ENCODE measurements at regions not wholly inside any gene's neighbourhood (a gene's known extent, or its start where the extent isn't known, plus 50 kb on each side); places are given as distances from the start of the nearest gene placed in this dataset.

GRCh38 chr12:34526946-34527345, 504.6 kb downstream of the ALG10 start:
- DNase-seq (ENCODE audit: extremely low read depth, low read depth) = no peak

- no peak for DNase-seq (ENCODE audit: extremely low read depth, low read depth)
These were observed 525.0 kb downstream of the ALG10 start for GRCh38 chr12:34547276-34547675.

- DNase-seq (ENCODE audit: extremely low read depth, low read depth) = no peak
These were observed 569.7 kb downstream of the ALG10 start for GRCh38 chr12:34591966-34592365.

GRCh38 chr12:34595749-34596733, 573.7 kb downstream of the ALG10 start:
- no peak for DNase-seq (ENCODE audit: extremely low read depth, low read depth)

GRCh38 chr12:34597548-34598351, 575.5 kb downstream of the ALG10 start:
- no peak for DNase-seq (ENCODE audit: extremely low read depth, low read depth)

GRCh38 chr12:34598352-34598827, 576.1 kb downstream of the ALG10 start:
- DNase-seq (ENCODE audit: extremely low read depth, low read depth) = no peak

GRCh38 chr12:34598851-34599529, 576.7 kb downstream of the ALG10 start:
- DNase-seq (ENCODE audit: extremely low read depth, low read depth) = no peak

- no peak for DNase-seq (ENCODE audit: extremely low read depth, low read depth)
These were observed 577.5 kb downstream of the ALG10 start for GRCh38 chr12:34599530-34600513.

- DNase-seq (ENCODE audit: extremely low read depth, low read depth) = no peak
These were observed 578.5 kb downstream of the ALG10 start for GRCh38 chr12:34600592-34601462.

- DNase-seq (ENCODE audit: extremely low read depth, low read depth) = no peak
These were observed 579.4 kb downstream of the ALG10 start for GRCh38 chr12:34601689-34602088.

- DNase-seq (ENCODE audit: extremely low read depth, low read depth) = no peak
These were observed 580.1 kb downstream of the ALG10 start for GRCh38 chr12:34602213-34602940.

GRCh38 chr12:34603382-34604035, 581.2 kb downstream of the ALG10 start:
- no peak for DNase-seq (ENCODE audit: extremely low read depth, low read depth)

GRCh38 chr12:34604227-34604626, 581.9 kb downstream of the ALG10 start:
- no peak for DNase-seq (ENCODE audit: extremely low read depth, low read depth)

- no peak for DNase-seq (ENCODE audit: extremely low read depth, low read depth)
These were observed 582.6 kb downstream of the ALG10 start for GRCh38 chr12:34604631-34605509.

GRCh38 chr12:34605510-34605887, 583.2 kb downstream of the ALG10 start:
- DNase-seq (ENCODE audit: extremely low read depth, low read depth) = no peak

GRCh38 chr12:34605955-34606748, 583.9 kb downstream of the ALG10 start:
- DNase-seq (ENCODE audit: extremely low read depth, low read depth) = no peak
